GM06990 (cell line): ENCODE measurements at regions not wholly inside any gene's neighbourhood (a gene's known extent, or its start where the extent isn't known, plus 50 kb on each side); places are given as distances from the start of the nearest gene placed in this dataset.

Experiments used
- DNase-seq: peaks from one replicate; pipeline ENCODE4 v3.0.0-alpha.2; 2011; ENCODE audit not compliant: insufficient read length; ENCODE audit errors: extremely low read depth
- H3K27me3 ChIP-seq: replicated peaks from 2 replicates; pipeline ENCODE4 v1.6.0; 2011; ENCODE audit warnings: low read length; ENCODE audit not compliant: control insufficient read depth, insufficient read depth
- H3K36me3 ChIP-seq: 2 replicates; pipeline ENCODE4 v1.5.1; 2011; ENCODE audit warnings: low read length; ENCODE audit not compliant: control insufficient read depth, insufficient read depth
- H3K4me3 ChIP-seq: replicated peaks from 2 replicates; pipeline ENCODE4 v1.5.1; 2011; ENCODE audit warnings: low read depth, mild to moderate bottlenecking, control low read depth, low read length
- CTCF ChIP-seq: IDR thresholded peaks from 2 replicates; pipeline ENCODE4 v1.5.1; 2011; ENCODE audit warnings: low read length, control low read depth, mild to moderate bottlenecking, inconsistent platforms; ENCODE audit not compliant: insufficient read depth, poor library complexity, severe bottlenecking

- peak; percentile 81 for TF ChIP-seq CTCF
- DNase-seq, result no peak
- H3K27me3 ChIP-seq, result peaks cover 8% of the 10 kb centered on the region
- H3K36me3 ChIP-seq, result no peaks in the 10 kb centered on the region
- H3K4me3 ChIP-seq, result no peak overlapping the region
Measured at GRCh38 chr11:43573233-43573632, 107.3 kb upstream of the HSD17B12 start.

- no peaks in the 10 kb centered on the region for H3K36me3 ChIP-seq
- H3K27me3 ChIP-seq, result peaks cover 8% of the 10 kb centered on the region
- TF ChIP-seq CTCF, result no peak
- DNase-seq, result no peak
- H3K4me3 ChIP-seq, result no peak overlapping the region
Measured at GRCh38 chr11:43573873-43574272, 106.7 kb upstream of the HSD17B12 start.

GRCh38 chr11:43574411-43574810, 106.1 kb upstream of the HSD17B12 start:
- H3K4me3 ChIP-seq, result no peak overlapping the region
- no peaks in the 10 kb centered on the region for H3K36me3 ChIP-seq
- peaks cover 8% of the 10 kb centered on the region for H3K27me3 ChIP-seq
- no peak for TF ChIP-seq CTCF
- DNase-seq, result no peak

- TF ChIP-seq CTCF, result no peak
- H3K27me3 ChIP-seq, result peaks cover 8% of the 10 kb centered on the region
- no peaks in the 10 kb centered on the region for H3K36me3 ChIP-seq
- H3K4me3 ChIP-seq, result no peak overlapping the region
- DNase-seq, result no peak
Measured at GRCh38 chr11:43574949-43575912, 105.3 kb upstream of the HSD17B12 start.

- H3K4me3 ChIP-seq, result no peak overlapping the region
- no peak for TF ChIP-seq CTCF
- no peaks in the 10 kb centered on the region for H3K36me3 ChIP-seq
- no peak for DNase-seq
- H3K27me3 ChIP-seq, result peaks cover 8% of the 10 kb centered on the region
Measured at GRCh38 chr11:43575913-43576310, 104.6 kb upstream of the HSD17B12 start.
